GM23248 (cell line): ENCODE measurements at regions not wholly inside any gene's neighbourhood (a gene's known extent, or its start where the extent isn't known, plus 50 kb on each side); places are given as distances from the start of the nearest gene placed in this dataset.

Experiments
- DNase-seq: peaks from one replicate; pipeline ENCODE4 v3.0.0-alpha.2; 2015
- H2AFZ ChIP-seq: fragments of 200-600 bp; sonication (generic); 2 replicates; pipeline ENCODE4 v1.6.1; 2016; ENCODE audit warnings: antibody characterized with exemption
- H3F3A ChIP-seq: fragments of 200-600 bp; sonication (generic); 2 replicates; pipeline ENCODE4 v1.6.1; 2016; ENCODE audit warnings: mild to moderate bottlenecking, antibody characterized with exemption, mixed run types; ENCODE audit not compliant: insufficient read depth
- H3K27ac ChIP-seq: fragments of 200-600 bp; sonication (generic); 2 replicates; pipeline ENCODE4 v1.5.1; 2016; ENCODE audit warnings: mild to moderate bottlenecking
- H3K27me3 ChIP-seq: fragments of 200-600 bp; sonication (generic); replicated peaks from 2 replicates; pipeline ENCODE4 v1.6.1; 2016; ENCODE audit warnings: mild to moderate bottlenecking; ENCODE audit not compliant: insufficient read depth
- H3K36me3 ChIP-seq: fragments of 200-600 bp; sonication (generic); 2 replicates; pipeline ENCODE4 v1.6.1; 2016; ENCODE audit warnings: low read depth, mild to moderate bottlenecking
- H3K4me1 ChIP-seq: fragments of 200-600 bp; sonication (generic); 2 replicates; pipeline ENCODE4 v1.6.1; 2016; ENCODE audit warnings: mild to moderate bottlenecking; ENCODE audit not compliant: insufficient read depth
- H3K4me2 ChIP-seq: fragments of 200-600 bp; sonication (generic); one replicate; pipeline ENCODE4 v1.6.1; 2016; ENCODE audit warnings: mild to moderate bottlenecking; ENCODE audit not compliant: unreplicated experiment
- H3K4me3 ChIP-seq: fragments of 200-600 bp; sonication (generic); 2 replicates; pipeline ENCODE4 v1.5.1; 2016; ENCODE audit warnings: mild to moderate bottlenecking
- H3K79me2 ChIP-seq: fragments of 200-600 bp; sonication (generic); 2 replicates; pipeline ENCODE4 v1.6.1; 2016; ENCODE audit warnings: mild to moderate bottlenecking; ENCODE audit not compliant: insufficient read depth
- H3K9ac ChIP-seq: fragments of 200-600 bp; sonication (generic); 2 replicates; pipeline ENCODE4 v1.6.1; 2016; ENCODE audit warnings: mild to moderate bottlenecking
- H3K9me2 ChIP-seq: fragments of 200-600 bp; sonication (generic); 2 replicates; pipeline ENCODE4 v1.6.1; 2016; ENCODE audit warnings: mixed run types, mild to moderate bottlenecking, moderate library complexity; ENCODE audit not compliant: insufficient read depth
- H3K9me3 ChIP-seq: fragments of 200-600 bp; sonication (generic); one replicate; pipeline ENCODE4 v1.6.1; 2017; ENCODE audit warnings: low read depth
- H4K20me1 ChIP-seq: fragments of 200-600 bp; sonication (generic); 2 replicates; pipeline ENCODE4 v1.6.0; 2016; ENCODE audit not compliant: insufficient read depth
- EZH2 ChIP-seq: fragments of 200-600 bp; sonication (generic); IDR thresholded peaks from 2 replicates; pipeline ENCODE4 v1.6.1; 2018; ENCODE audit warnings: antibody characterized with exemption, mild to moderate bottlenecking; ENCODE audit not compliant: insufficient read depth, poor library complexity, severe bottlenecking
- EZH2phosphoT487 ChIP-seq: fragments of 200-600 bp; sonication (generic); IDR thresholded peaks from 2 replicates; pipeline ENCODE4 v1.6.1; 2018; ENCODE audit warnings: antibody characterized with exemption, moderate library complexity, mild to moderate bottlenecking, low read depth; ENCODE audit not compliant: insufficient read depth
- WGBS, 2 experiments: methylation state at CpG; one replicate each; pipeline ENCODE4 v1.1.6; 2015 to 2017; ENCODE audit warnings: low lambda C conversion rate in 2 of 2, low coverage in 1 of 2; ENCODE audit errors: missing lambda C conversion rate in 2 of 2; 5-methylcytosine and 5-hydroxymethylcytosine counted together
- in situ Hi-C: fragments of 300-500 bp; cut with MboI; formaldehyde crosslinking; loops from 2 replicates; pipeline ENCODE4 v1.15.0; 2020

GRCh38 chr2:40751981-40752380 is 300.1 kb upstream of the SLC8A1 start:
- WGBS, 2 experiments: 9 to 10% methylated on average over 1 of the region's 1 CpG
- in situ Hi-C loops: loop anchor here (25.0 kb wide), 2 partner anchors 265 to 490 kb away; no protein-coding TSS in a partner anchor
- H3K9me3 ChIP-seq: no peaks in the 10 kb centered on the region

GRCh38 chr2:40752796-40753195 is 300.9 kb upstream of the SLC8A1 start:
- no peak for DNase-seq
- no peaks in the 10 kb centered on the region for H3K79me2 ChIP-seq
- H4K20me1 ChIP-seq: no peaks in the 10 kb centered on the region
- H2AFZ ChIP-seq: no peak overlapping the region
- no peak overlapping the region for H3K4me3 ChIP-seq
- H3K27me3 ChIP-seq: no peaks in the 10 kb centered on the region
- TF ChIP-seq EZH2: no peak
- no peak for TF ChIP-seq EZH2phosphoT487
- no peaks in the 10 kb centered on the region for H3K36me3 ChIP-seq
- H3F3A ChIP-seq: no peaks in the 10 kb centered on the region
- H3K4me2 ChIP-seq: no peak overlapping the region
- no peaks in the 10 kb centered on the region for H3K9me3 ChIP-seq
- in situ Hi-C loops: loop anchor here (25.0 kb wide), 2 partner anchors 265 to 490 kb away; no protein-coding TSS in a partner anchor
- H3K27ac ChIP-seq: no peak overlapping the region
- 48 to 51% methylated on average over 3 of the region's 3 CpGs for WGBS, 2 experiments
- H3K9ac ChIP-seq: no peak overlapping the region
- H3K9me2 ChIP-seq: no peaks in the 10 kb centered on the region
- peaks cover 10% of the 10 kb centered on the region; the same call in 1 of the 2 replicates for H3K4me1 ChIP-seq

More at GRCh38 chr2:40751981-40752380, 300.1 kb upstream of the SLC8A1 start:
- Histone ChIP-seq H2AFZ (no peak overlapping the region), H3K36me3 (no peaks in the 10 kb centered on the region), H3K27me3 (no peaks in the 10 kb centered on the region), H3K4me1 (peaks cover 10% of the 10 kb centered on the region; the same call in 1 of the 2 replicates), H3K79me2 (no peaks in the 10 kb centered on the region), H3K4me3 (no peak overlapping the region), H3K27ac (no peak overlapping the region), H3F3A (no peaks in the 10 kb centered on the region), H3K9ac (no peak overlapping the region), H4K20me1 (no peaks in the 10 kb centered on the region), H3K4me2 (no peak overlapping the region), H3K9me2 (no peaks in the 10 kb centered on the region)
- peak; percentile 58 for DNase-seq
- TF ChIP-seq EZH2phosphoT487: no peak
- TF ChIP-seq EZH2: no peak

DNA sequence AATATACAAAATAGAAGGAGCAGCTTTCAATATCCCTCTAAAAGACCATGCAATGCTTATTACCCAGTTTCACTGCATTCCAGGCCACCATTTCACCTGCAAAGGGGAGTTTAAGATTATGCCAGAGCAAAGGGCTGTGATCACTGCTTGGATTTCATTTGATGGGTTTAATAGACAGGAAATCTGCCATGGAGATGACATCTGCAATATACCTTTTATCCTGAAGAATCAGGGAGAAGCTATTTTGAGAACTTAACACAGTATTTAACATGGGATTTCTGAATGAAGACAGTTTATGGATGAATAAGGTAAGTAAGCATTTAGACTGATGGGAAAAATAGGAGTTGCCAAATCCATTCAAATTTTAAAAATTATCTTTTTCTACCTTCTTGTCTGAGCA is 303.0 kb upstream of the SLC8A1 start:
- H3K4me2 ChIP-seq: no peak overlapping the region
- H3K27me3 ChIP-seq: no peaks in the 10 kb centered on the region
- no peak overlapping the region for H3K4me3 ChIP-seq
- H3K79me2 ChIP-seq: no peaks in the 10 kb centered on the region
- in situ Hi-C loops: loop anchor here (25.0 kb wide), 2 partner anchors 268 to 493 kb away; no protein-coding TSS in a partner anchor
- H3K27ac ChIP-seq: no peak overlapping the region
- no peak for TF ChIP-seq EZH2
- TF ChIP-seq EZH2phosphoT487: no peak
- 0 out of 2 replicates have a peak, but pooled peaks cover 4% of the 10 kb centered on the region for H3F3A ChIP-seq
- no peak overlapping the region for H2AFZ ChIP-seq
- no peak overlapping the region for H3K9ac ChIP-seq
- no peaks in the 10 kb centered on the region for H3K9me2 ChIP-seq
- peaks cover 26% of the 10 kb centered on the region for H3K4me1 ChIP-seq
- no peaks in the 10 kb centered on the region for H3K9me3 ChIP-seq
- DNase-seq: no peak
- no peaks in the 10 kb centered on the region for H3K36me3 ChIP-seq
- H4K20me1 ChIP-seq: no peaks in the 10 kb centered on the region

GRCh38 chr2:40758401-40759155 is 306.7 kb upstream of the SLC8A1 start:
- peaks cover 16% of the 10 kb centered on the region for H3K4me1 ChIP-seq
- H2AFZ ChIP-seq: peak overlapping the region; percentile 75
- no peaks in the 10 kb centered on the region for H3K36me3 ChIP-seq
- H3K9me2 ChIP-seq: no peaks in the 10 kb centered on the region
- no peak overlapping the region for H3K27ac ChIP-seq
- peak overlapping the region; percentile 69 for H3K4me2 ChIP-seq
- no peaks in the 10 kb centered on the region for H3K27me3 ChIP-seq
- H4K20me1 ChIP-seq: no peaks in the 10 kb centered on the region
- peak; percentile 27 for DNase-seq
- TF ChIP-seq EZH2phosphoT487: no peak
- TF ChIP-seq EZH2: no peak
- 0 out of 2 replicates have a peak, but pooled peaks cover 4% of the 10 kb centered on the region for H3F3A ChIP-seq
- in situ Hi-C loops: loop anchor here (25.0 kb wide), 2 partner anchors 271 to 496 kb away; no protein-coding TSS in a partner anchor
- 46 to 47% methylated on average over 4 of the region's 4 CpGs for WGBS, 2 experiments
- H3K79me2 ChIP-seq: no peaks in the 10 kb centered on the region
- no peaks in the 10 kb centered on the region for H3K9me3 ChIP-seq
- H3K4me3 ChIP-seq: peak overlapping the region; percentile 44
- peak overlapping the region; percentile 30; the same call in 1 of the 2 replicates for H3K9ac ChIP-seq
